KMS-11 (cell line): ENCODE measurements at regions not wholly inside any gene's neighbourhood (a gene's known extent, or its start where the extent isn't known, plus 50 kb on each side); places are given as distances from the start of the nearest gene placed in this dataset.

ENCODE experiments used
- H2AFZ ChIP-seq: fragments of 200-600 bp; sonication (generic); 2 replicates; pipeline ENCODE4 v1.6.1; 2016; ENCODE audit warnings: antibody characterized with exemption, mixed run types, low read depth
- H3K27ac ChIP-seq: fragments of 200-600 bp; sonication (generic); 2 replicates; pipeline ENCODE4 v1.6.1; 2016; ENCODE audit warnings: mild to moderate bottlenecking, mixed run types
- H3K27me3 ChIP-seq: fragments of 200-600 bp; sonication (generic); 2 replicates; pipeline ENCODE4 v1.6.1; 2017; ENCODE audit warnings: mild to moderate bottlenecking, low read depth, mixed run types, moderate library complexity; ENCODE audit not compliant: insufficient read depth
- H3K36me3 ChIP-seq: fragments of 200-600 bp; sonication (generic); 2 replicates; pipeline ENCODE4 v1.6.1; 2017; ENCODE audit warnings: mild to moderate bottlenecking, mixed run types; ENCODE audit not compliant: insufficient read depth
- H3K4me1 ChIP-seq: fragments of 200-600 bp; sonication (generic); 2 replicates; pipeline ENCODE4 v1.6.1; 2016; ENCODE audit warnings: mild to moderate bottlenecking, low read depth, mixed run types; ENCODE audit not compliant: poor library complexity, severe bottlenecking
- H3K4me2 ChIP-seq: fragments of 200-600 bp; sonication (generic); 2 replicates; pipeline ENCODE4 v1.7.0; 2016; ENCODE audit warnings: mild to moderate bottlenecking, mixed run types
- H3K4me3 ChIP-seq: fragments of 200-600 bp; sonication (generic); IDR thresholded peaks from 2 replicates; pipeline ENCODE4 v1.6.1; 2017; ENCODE audit warnings: low read depth, low read length, mixed read lengths; ENCODE audit not compliant: insufficient read depth
- H3K79me2 ChIP-seq: fragments of 200-600 bp; sonication (generic); 2 replicates; pipeline ENCODE4 v1.6.1; 2016; ENCODE audit warnings: low read depth, mixed run types; ENCODE audit not compliant: insufficient read depth
- H3K9ac ChIP-seq: fragments of 200-600 bp; sonication (generic); 2 replicates; pipeline ENCODE4 v1.6.1; 2016; ENCODE audit warnings: mild to moderate bottlenecking, mixed run types
- H4K20me1 ChIP-seq: fragments of 200-600 bp; sonication (generic); 2 replicates; pipeline ENCODE4 v1.6.1; 2016; ENCODE audit warnings: mild to moderate bottlenecking, mixed run types; ENCODE audit not compliant: insufficient read depth
- CTCF ChIP-seq: fragments of 200-600 bp; sonication (generic); conservative IDR thresholded peaks from 2 replicates; pipeline ENCODE4 v1.6.1; 2017; ENCODE audit warnings: low read depth, mild to moderate bottlenecking, antibody characterized with exemption, low read length, moderate library complexity, mixed read lengths

GRCh38 chr2:116148361-116148760, 1666.1 kb upstream of the DDX18 start:
- Histone ChIP-seq H3K4me3 (no peak overlapping the region), H3K9ac (no peak overlapping the region), H3K36me3 (no peaks in the 10 kb centered on the region), H2AFZ (no peak overlapping the region), H3K27ac (no peak overlapping the region), H3K4me2 (no peak overlapping the region), H3K4me1 (no peaks in the 10 kb centered on the region), H4K20me1 (no peaks in the 10 kb centered on the region), H3K79me2 (no peaks in the 10 kb centered on the region), H3K27me3 (no peaks in the 10 kb centered on the region)
- TF ChIP-seq CTCF: no peak

GRCh38 chr2:116153729-116154128, 1660.8 kb upstream of the DDX18 start:
- H3K79me2 ChIP-seq: no peaks in the 10 kb centered on the region
- H3K4me2 ChIP-seq: no peak overlapping the region

GRCh38 chr2:116160657-116161056, 1653.8 kb upstream of the DDX18 start:
- Histone ChIP-seq H3K4me3 (no peak overlapping the region), H3K79me2 (no peaks in the 10 kb centered on the region), H3K36me3 (no peaks in the 10 kb centered on the region), H3K27ac (no peak overlapping the region), H3K4me1 (no peaks in the 10 kb centered on the region), H3K27me3 (no peaks in the 10 kb centered on the region), H4K20me1 (no peaks in the 10 kb centered on the region), H3K4me2 (no peak overlapping the region), H2AFZ (no peak overlapping the region), H3K9ac (no peak overlapping the region)
- no peak for TF ChIP-seq CTCF

More at GRCh38 chr2:116153729-116154128, 1660.8 kb upstream of the DDX18 start:
- no peaks in the 10 kb centered on the region for H3K27me3 ChIP-seq
- H3K36me3 ChIP-seq: no peaks in the 10 kb centered on the region
- H2AFZ ChIP-seq: no peak overlapping the region
- no peaks in the 10 kb centered on the region for H4K20me1 ChIP-seq
- H3K4me3 ChIP-seq: no peak overlapping the region
- H3K4me1 ChIP-seq: no peaks in the 10 kb centered on the region
- no peak overlapping the region for H3K27ac ChIP-seq
- no peak for TF ChIP-seq CTCF
- no peak overlapping the region for H3K9ac ChIP-seq

DNA sequence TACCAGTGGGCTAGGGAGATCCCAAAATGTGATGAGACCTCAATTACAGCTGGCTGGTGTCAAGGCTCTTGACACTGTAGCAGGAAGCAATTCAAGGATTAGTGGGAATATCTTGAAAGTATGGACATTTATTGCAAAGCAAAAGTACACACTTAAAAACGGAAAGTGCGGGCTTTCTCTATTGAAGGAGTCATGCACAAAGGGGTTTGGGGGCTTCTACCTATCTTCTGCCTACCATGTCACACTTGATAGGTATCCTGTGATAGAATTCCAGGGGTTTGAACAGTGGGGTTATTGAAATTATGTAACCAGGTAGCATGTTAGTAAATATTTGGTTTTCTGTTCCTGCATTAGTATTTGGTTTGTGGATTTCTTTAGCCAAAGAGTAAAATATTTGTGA, 1652.1 kb upstream of the DDX18 start:
- no peaks in the 10 kb centered on the region for H4K20me1 ChIP-seq
- H3K4me1 ChIP-seq: no peaks in the 10 kb centered on the region
- no peak for TF ChIP-seq CTCF
- H2AFZ ChIP-seq: no peak overlapping the region
- no peak overlapping the region for H3K4me2 ChIP-seq
- H3K9ac ChIP-seq: no peak overlapping the region
- H3K27me3 ChIP-seq: no peaks in the 10 kb centered on the region
- H3K27ac ChIP-seq: no peak overlapping the region
- H3K4me3 ChIP-seq: no peak overlapping the region
- no peaks in the 10 kb centered on the region for H3K79me2 ChIP-seq
- no peaks in the 10 kb centered on the region for H3K36me3 ChIP-seq

GRCh38 chr2:116167107-116167506, 1647.4 kb upstream of the DDX18 start:
- Histone ChIP-seq H3K79me2 (no peaks in the 10 kb centered on the region), H3K4me2 (no peak overlapping the region), H3K36me3 (no peaks in the 10 kb centered on the region), H3K4me1 (no peaks in the 10 kb centered on the region), H2AFZ (no peak overlapping the region), H3K9ac (no peak overlapping the region), H3K4me3 (no peak overlapping the region), H3K27ac (no peak overlapping the region), H3K27me3 (no peaks in the 10 kb centered on the region), H4K20me1 (no peaks in the 10 kb centered on the region)
- TF ChIP-seq CTCF: no peak
